HG03103 (cell line): ENCODE measurements at regions not wholly inside any gene's neighbourhood (a gene's known extent, or its start where the extent isn't known, plus 50 kb on each side); places are given as distances from the start of the nearest gene placed in this dataset.

ENCODE experiments used
- ATAC-seq: cut with Tn5 transposase; IDR thresholded peaks from one replicate; pipeline ENCODE4 v1.9.1; 2021; ENCODE audit warnings: low read depth; ENCODE audit not compliant: unreplicated experiment

- no peak for ATAC-seq
Observed at GRCh38 chr18:78565240-78565639, 414.4 kb upstream of the SALL3 start.

DNA sequence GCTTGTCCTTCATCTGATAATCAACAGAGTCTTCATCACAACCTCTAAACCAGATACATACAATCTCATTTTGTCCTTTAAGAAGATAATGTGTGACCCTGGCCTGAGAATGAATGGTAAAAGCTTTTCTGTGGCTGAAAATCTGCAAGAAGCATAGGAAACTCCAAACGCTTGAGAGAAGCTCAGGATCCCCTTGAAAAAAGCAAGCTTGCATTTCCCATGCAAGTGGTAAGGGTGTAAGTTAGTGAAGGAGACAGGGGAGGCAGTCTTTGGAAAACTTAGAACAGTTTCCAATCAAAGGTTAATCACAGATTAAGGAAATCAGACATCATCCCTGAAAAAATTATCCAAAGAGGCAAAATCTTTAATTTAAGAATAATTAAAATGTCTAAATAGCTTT, 413.6 kb upstream of the SALL3 start:
- ATAC-seq = no peak

GRCh38 chr18:78566720-78567119, 412.9 kb upstream of the SALL3 start:
- no peak for ATAC-seq

- no peak for ATAC-seq
Observed at GRCh38 chr18:78571063-78571785, 408.4 kb upstream of the SALL3 start.

- no peak for ATAC-seq
Observed at GRCh38 chr18:78571831-78572347, 407.7 kb upstream of the SALL3 start.

DNA sequence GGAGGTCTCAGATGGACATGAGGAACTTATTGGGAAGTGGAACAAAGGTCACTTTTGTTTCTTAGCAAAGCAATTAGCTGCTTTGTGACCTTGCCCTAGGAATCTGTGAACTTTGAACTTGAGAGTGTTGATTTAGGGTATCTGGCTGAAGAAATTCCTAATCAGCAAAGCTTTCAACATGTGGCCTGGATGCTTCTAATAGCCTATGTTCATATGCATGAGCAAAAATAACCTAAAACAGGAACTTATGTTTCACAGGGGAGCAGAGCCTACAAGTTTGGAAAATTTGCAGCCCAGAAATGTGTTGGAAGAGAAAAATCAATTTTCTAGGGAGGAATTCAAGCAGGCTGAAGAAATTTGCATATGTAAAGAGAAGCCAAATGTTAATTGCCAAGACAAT, 405.8 kb upstream of the SALL3 start:
- ATAC-seq = no peak

DNA sequence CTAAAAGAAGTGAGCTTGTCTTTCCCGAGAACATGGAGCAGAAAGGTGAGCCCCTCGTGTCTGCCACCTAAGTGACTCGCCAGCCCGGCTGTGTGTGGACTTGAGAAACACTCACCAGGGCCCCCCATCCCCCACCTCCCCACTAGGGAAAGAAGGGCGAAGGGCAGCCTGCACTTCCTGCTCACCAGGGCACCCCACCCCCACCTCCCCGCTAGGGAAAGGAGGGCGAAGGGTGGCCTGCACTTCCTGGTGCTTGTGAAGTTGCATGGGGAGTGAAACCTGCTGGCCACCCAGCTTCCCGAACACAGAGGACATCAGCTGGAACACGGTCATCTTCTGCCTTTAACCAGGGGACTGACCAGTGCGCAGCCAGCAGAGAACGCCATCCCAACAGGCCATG, 402.7 kb upstream of the SALL3 start:
- no peak for ATAC-seq

DNA sequence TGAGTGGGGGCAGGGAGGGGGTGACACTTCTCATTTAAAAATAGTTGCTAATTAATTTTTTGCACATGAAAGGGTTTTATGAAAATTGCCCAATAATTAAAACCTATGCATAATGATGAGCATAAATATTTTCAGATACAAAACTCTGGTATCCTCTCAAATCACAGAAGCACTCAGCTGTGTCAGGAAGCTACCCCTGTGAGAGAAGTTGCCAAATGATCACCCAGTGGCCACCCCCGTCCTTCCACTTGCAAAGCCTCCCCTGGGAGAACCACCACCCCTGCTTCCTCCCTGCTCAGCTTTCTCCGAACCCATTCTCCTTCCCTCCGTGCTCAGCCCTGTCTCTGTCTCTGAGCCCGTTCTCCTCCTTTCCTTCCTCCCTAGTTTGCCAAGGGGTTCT, 400.2 kb upstream of the SALL3 start:
- no peak for ATAC-seq

DNA sequence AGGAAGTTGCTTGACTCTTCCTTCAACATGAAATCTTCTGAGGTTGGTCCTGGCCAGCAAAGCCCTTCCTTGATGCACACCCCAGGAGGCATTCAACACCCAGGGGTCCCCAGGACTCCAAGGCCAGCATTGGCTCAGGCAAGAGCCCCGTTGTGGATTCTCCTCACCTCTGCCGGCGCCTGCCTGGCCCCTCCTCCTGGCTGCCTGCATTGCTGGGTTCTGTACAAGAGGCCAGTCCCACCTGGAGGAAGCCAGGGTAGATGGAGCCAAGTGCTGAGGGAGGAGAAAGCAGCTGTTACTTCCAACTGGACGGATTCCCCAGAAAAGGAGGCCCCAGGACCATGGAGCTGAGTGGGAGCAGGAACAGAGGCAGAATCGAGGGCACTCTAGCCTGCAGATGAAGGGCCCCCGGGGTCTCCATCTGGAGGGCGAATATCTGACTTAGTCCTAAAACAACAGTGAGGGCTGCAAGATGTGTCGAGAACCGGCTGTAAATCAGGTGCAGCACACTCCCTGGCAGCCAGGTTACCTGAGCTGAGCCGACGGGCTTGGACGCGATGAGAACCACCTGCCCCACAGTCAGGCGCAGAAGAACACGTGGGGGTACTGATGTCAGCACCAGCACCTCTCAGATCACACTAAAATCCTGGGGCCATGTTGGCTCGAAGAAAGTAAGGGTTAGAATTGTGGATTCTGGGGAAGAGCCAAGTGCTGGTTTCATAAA, 399.6 kb upstream of the SALL3 start:
- no peak for ATAC-seq

GRCh38 chr18:78580835-78581339, 398.7 kb upstream of the SALL3 start:
- no peak for ATAC-seq

DNA sequence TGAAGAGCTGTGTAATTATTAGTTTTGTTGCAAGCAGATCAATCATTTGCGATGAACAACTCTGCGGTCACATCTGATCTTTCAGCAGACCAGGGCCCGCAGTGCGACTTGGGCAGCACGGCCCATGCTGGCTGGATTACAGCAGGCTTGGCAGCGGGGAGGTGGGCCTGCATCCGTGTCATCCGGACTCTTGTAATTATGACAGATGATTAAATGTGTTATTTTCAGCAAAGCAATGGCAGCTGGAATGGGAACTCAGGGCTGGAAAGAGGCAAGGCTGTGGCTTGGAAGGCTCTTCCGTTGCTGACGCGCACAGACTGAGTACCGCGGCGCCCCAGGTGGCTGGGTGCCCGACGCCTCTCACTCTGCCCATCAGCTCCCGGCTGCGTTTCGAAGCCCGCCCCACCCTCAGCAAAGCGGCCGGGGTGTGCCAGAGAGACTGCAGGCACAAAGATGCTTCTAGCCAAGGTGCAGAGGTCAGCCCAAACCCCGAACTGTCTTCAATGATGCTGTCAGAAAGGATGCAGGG, 397.4 kb upstream of the SALL3 start:
- no peak for ATAC-seq

GRCh38 chr18:78582898-78583738, 396.5 kb upstream of the SALL3 start:
- no peak for ATAC-seq

GRCh38 chr18:78583739-78584458, 395.7 kb upstream of the SALL3 start:
- ATAC-seq = no peak

DNA sequence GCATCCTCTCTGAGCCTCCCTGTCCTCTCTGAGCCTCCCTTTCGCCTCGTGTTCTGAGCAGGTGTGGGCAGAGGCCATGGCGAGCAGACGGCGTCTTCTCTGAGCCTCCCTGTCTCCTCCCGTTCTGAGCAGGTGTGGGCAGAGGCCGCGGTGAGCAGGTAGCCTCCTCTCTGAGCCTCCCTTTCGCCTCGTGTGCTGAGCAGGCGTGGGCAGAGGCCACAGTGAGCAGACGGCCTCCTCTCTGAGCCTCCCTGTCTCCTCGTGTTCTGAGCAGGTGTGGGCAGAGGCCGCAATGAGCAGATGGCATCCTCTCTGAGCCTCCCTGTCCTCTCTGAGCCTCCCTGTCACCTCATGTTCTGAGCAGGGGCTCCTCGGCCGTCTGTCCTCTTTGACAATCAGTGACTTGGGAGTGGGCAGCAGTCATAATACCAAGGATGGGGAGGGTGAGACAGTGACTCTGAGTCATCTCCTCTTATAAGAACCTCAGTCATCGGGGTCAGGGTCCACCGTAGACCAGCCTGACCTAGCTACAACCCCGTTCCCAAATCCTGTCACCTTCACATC, 395.1 kb upstream of the SALL3 start:
- ATAC-seq = no peak

GRCh38 chr18:78586586-78586985, 393.0 kb upstream of the SALL3 start:
- no peak for ATAC-seq

DNA sequence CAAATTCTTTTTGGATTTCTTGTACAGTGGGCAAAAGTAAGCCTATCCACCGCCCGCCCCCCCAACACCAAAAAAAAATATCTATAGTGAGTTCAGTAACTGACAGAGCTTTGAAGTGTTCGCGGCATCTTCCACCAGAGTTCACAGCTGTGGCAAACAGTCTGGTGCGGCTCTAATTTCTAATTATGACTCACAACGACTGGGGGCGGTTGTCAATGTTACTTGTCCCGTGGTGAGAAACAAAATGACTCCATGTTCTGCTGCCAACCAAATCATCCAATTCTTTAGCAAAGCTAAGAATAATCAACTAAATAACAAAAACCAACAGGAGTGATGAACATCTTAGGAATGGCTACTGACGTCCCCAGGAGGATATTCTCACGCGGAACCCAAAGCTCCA, 392.5 kb upstream of the SALL3 start:
- ATAC-seq = no peak

DNA sequence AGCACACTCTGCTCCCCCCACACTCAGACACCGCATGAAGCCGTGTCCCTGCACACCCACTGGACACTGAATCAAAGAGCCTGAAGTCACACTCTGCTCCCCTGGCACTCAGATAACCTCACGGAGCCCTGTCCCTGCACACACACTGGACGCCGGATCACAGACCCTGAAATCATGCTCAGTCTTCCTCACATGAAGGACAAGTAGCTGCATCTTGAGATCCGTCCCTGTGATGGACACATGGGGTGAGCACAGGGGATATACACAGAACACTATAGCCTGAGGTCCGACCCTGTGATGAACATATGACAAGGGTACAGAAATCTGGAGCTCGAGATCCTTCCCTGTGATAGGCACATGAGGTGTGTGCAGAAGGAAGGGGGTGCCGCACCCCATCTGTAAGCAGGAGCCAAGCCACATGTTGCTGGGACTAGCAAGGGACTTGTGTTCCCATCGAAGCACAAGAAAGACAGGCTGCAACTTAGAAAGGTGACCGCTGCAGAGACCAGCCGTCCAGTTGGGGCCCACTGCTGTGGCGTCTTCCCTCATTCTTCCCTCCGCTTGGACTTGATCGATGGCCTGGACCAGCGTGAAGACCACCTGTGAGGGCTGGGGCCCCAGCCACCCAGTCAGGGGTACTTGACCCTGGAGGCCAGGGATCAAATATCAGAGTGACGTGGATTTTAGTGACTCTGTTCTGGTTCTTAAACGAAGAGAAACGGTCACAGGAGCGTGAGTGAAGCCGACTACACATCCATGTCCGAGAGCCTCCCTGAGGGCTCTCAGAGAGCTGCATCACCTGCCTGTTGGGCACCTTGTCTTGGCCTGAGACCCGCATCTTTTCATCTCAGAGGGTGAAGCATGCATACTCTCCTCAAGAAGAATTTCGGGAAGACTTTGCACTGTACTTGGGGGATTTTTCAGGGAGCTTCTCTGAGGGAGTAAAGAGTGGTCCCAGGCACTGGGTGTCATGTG, 391.7 kb upstream of the SALL3 start:
- no peak for ATAC-seq

- ATAC-seq = no peak
Observed at GRCh38 chr18:78589916-78590437, 389.6 kb upstream of the SALL3 start.
